ENCODE measurements at regions not wholly inside any gene's neighbourhood (a gene's known extent, or its start where the extent isn't known, plus 50 kb on each side); places are given as distances from the start of the nearest gene placed in this dataset.

- no peak for DNase-seq (ENCODE audit: extremely low read depth in 1 of 2, low read depth in 1 of 2)
Observed at GRCh38 chr10:1872151-1872726, 134.9 kb upstream of the ADARB2 start.

GRCh38 chr10:1870491-1870890 is 133.2 kb upstream of the ADARB2 start:
- DNase-seq (ENCODE audit: extremely low read depth in 1 of 2, low read depth in 1 of 2) = no peak

GRCh38 chr10:1869861-1870260 is 132.5 kb upstream of the ADARB2 start:
- no peak for DNase-seq (ENCODE audit: extremely low read depth in 1 of 2, low read depth in 1 of 2)

GRCh38 chr10:1860351-1860750 is 123.0 kb upstream of the ADARB2 start:
- DNase-seq (ENCODE audit: extremely low read depth in 1 of 2, low read depth in 1 of 2) = no peak

- DNase-seq (ENCODE audit: extremely low read depth in 1 of 2, low read depth in 1 of 2) = no peak
Observed at GRCh38 chr10:1858547-1858946, 121.2 kb upstream of the ADARB2 start.

GRCh38 chr10:1858048-1858447 is 120.7 kb upstream of the ADARB2 start:
- no peak for DNase-seq (ENCODE audit: extremely low read depth in 1 of 2, low read depth in 1 of 2)

- no peak for DNase-seq (ENCODE audit: extremely low read depth in 1 of 2, low read depth in 1 of 2)
Observed at GRCh38 chr10:1855911-1856310, 118.6 kb upstream of the ADARB2 start.

- no peak for DNase-seq (ENCODE audit: extremely low read depth in 1 of 2, low read depth in 1 of 2)
Observed at GRCh38 chr10:1854271-1854670, 116.9 kb upstream of the ADARB2 start.

GRCh38 chr10:1853801-1854200 is 116.5 kb upstream of the ADARB2 start:
- DNase-seq (ENCODE audit: extremely low read depth in 1 of 2, low read depth in 1 of 2) = no peak

- DNase-seq (ENCODE audit: extremely low read depth in 1 of 2, low read depth in 1 of 2) = no peak
Observed at GRCh38 chr10:1852841-1853240, 115.5 kb upstream of the ADARB2 start.

GRCh38 chr10:1851762-1852161 is 114.4 kb upstream of the ADARB2 start:
- no peak for DNase-seq (ENCODE audit: extremely low read depth in 1 of 2, low read depth in 1 of 2)

- no peak for DNase-seq (ENCODE audit: extremely low read depth in 1 of 2, low read depth in 1 of 2)
Observed at GRCh38 chr10:1850971-1851527, 113.7 kb upstream of the ADARB2 start.

GRCh38 chr10:1847361-1847760 is 110.0 kb upstream of the ADARB2 start:
- DNase-seq (ENCODE audit: extremely low read depth in 1 of 2, low read depth in 1 of 2) = no peak

GRCh38 chr10:1846032-1846431 is 108.7 kb upstream of the ADARB2 start:
- DNase-seq (ENCODE audit: extremely low read depth in 1 of 2, low read depth in 1 of 2) = no peak

GRCh38 chr10:1841759-1842158 is 104.4 kb upstream of the ADARB2 start:
- no peak for DNase-seq (ENCODE audit: extremely low read depth in 1 of 2, low read depth in 1 of 2)

GRCh38 chr10:1829712-1830111 is 92.4 kb upstream of the ADARB2 start:
- no peak for DNase-seq (ENCODE audit: extremely low read depth in 1 of 2, low read depth in 1 of 2)

- DNase-seq (ENCODE audit: extremely low read depth in 1 of 2, low read depth in 1 of 2) = no peak
Observed at GRCh38 chr10:1824928-1825327, 87.6 kb upstream of the ADARB2 start.

- no peak for DNase-seq (ENCODE audit: extremely low read depth in 1 of 2, low read depth in 1 of 2)
Observed at GRCh38 chr10:1814556-1814955, 77.2 kb upstream of the ADARB2 start.

- no peak for DNase-seq (ENCODE audit: extremely low read depth in 1 of 2, low read depth in 1 of 2)
Observed at GRCh38 chr10:1809139-1809741, 71.9 kb upstream of the ADARB2 start.

- no peak for DNase-seq (ENCODE audit: extremely low read depth in 1 of 2, low read depth in 1 of 2)
Observed at GRCh38 chr10:1807924-1808323, 70.6 kb upstream of the ADARB2 start.

GRCh38 chr10:1807196-1807595 is 69.9 kb upstream of the ADARB2 start:
- no peak for DNase-seq (ENCODE audit: extremely low read depth in 1 of 2, low read depth in 1 of 2)

GRCh38 chr10:1802413-1802812 is 65.1 kb upstream of the ADARB2 start:
- no peak for DNase-seq (ENCODE audit: extremely low read depth in 1 of 2, low read depth in 1 of 2)

- DNase-seq (ENCODE audit: extremely low read depth in 1 of 2, low read depth in 1 of 2) = no peak
Observed at GRCh38 chr10:1788401-1788800, 51.1 kb upstream of the ADARB2 start.

Measured in activated CD8-positive, alpha-beta memory T cell treated with anti-CD3 and anti-CD28 coated beads for 1 hour (primary cell).